H1 (cell line): ENCODE measurements at regions not wholly inside any gene's neighbourhood (a gene's known extent, or its start where the extent isn't known, plus 50 kb on each side); places are given as distances from the start of the nearest gene placed in this dataset.

Experiments
- CTCF ChIA-PET: fragments of 300-600 bp; sonication (Branson Sonifier 250); formaldehyde crosslinking; loops from one replicate; lab custom pipeline; 2021; ENCODE audit not compliant: partially characterized antibody; lab: Charles Lee
- POLR2A ChIA-PET: fragments of 300-600 bp; sonication (Branson Sonifier 250); formaldehyde crosslinking; loops from one replicate; lab custom pipeline; 2021; ENCODE audit warnings: inconsistent platforms; ENCODE audit not compliant: partially characterized antibody; lab: Charles Lee
- DNase-seq, 2 experiments: peaks; one replicate each; pipeline versions ENCODE4 v3.0.0 to v3.0.0-alpha.2; 2010 to 2022; ENCODE audit warnings: low spot score in 2 of 2, low read depth in 1 of 2, mixed read lengths in 1 of 2
- FAIRE-seq: peaks from 2 replicates; lab custom pipeline; 2011; peaks lifted over from hg19 to GRCh38; lab: Jason Lieb, UNC
- H2AFZ ChIP-seq: 2 replicates; pipeline ENCODE4 v1.8.1; 2012; ENCODE audit warnings: low read length, inconsistent platforms
- H2AK5ac ChIP-seq: 2 replicates; pipeline ENCODE4 v1.6.1; 2013; ENCODE audit warnings: low read depth, low read length
- H2BK120ac ChIP-seq: replicated peaks from 2 replicates; pipeline ENCODE3; 2013; ENCODE audit warnings: low read depth, low read length, inconsistent platforms
- H2BK12ac ChIP-seq: 2 replicates; pipeline ENCODE4 v1.6.1; 2013; ENCODE audit warnings: low read depth, low read length
- H2BK15ac ChIP-seq: 2 replicates; pipeline ENCODE4 v1.6.1; 2013; ENCODE audit warnings: low read length
- H2BK20ac ChIP-seq: 2 replicates; pipeline ENCODE4 v1.6.1; 2013; ENCODE audit warnings: low read length
- H2BK5ac ChIP-seq: 2 replicates; pipeline ENCODE4 v1.6.1; 2013; ENCODE audit warnings: low read depth, low read length
- H3K14ac ChIP-seq: 2 replicates; pipeline ENCODE4 v1.6.1; 2013; ENCODE audit warnings: inconsistent platforms; ENCODE audit not compliant: insufficient read length
- H3K18ac ChIP-seq: 2 replicates; pipeline ENCODE4 v1.6.1; 2013; ENCODE audit warnings: low read length; ENCODE audit errors: extremely low read depth
- H3K23ac ChIP-seq: 2 replicates; pipeline ENCODE4 v1.6.1; 2013; ENCODE audit warnings: inconsistent platforms; ENCODE audit not compliant: insufficient read length
- H3K23me2 ChIP-seq: 2 replicates; pipeline ENCODE4 v1.6.1; 2013; ENCODE audit warnings: low read depth, low read length
- H3K27ac ChIP-seq: 2 replicates; pipeline ENCODE4 v1.6.1; 2011; ENCODE audit warnings: low read depth, low read length, inconsistent platforms
- H3K27me3 ChIP-seq, 4 experiments: replicated peaks in 1 of 4; 1 replicate in 1 of 4; 2 replicates in 3 of 4; pipeline versions ENCODE4 v1.6.1 to v1.8.1; 2011 to 2013; ENCODE audit warnings: low read length in 3 of 4, mild to moderate bottlenecking in 3 of 4, inconsistent platforms in 2 of 4, mixed read lengths in 2 of 4, moderate library complexity in 1 of 4; ENCODE audit not compliant: control insufficient read depth in 3 of 4, insufficient read depth in 3 of 4; ENCODE audit errors: extremely low read depth in 1 of 4
- H3K36me3 ChIP-seq, 4 experiments: 2 replicates each; pipeline versions ENCODE4 v1.6.1 to v1.8.1; 2011 to 2013; ENCODE audit warnings: mild to moderate bottlenecking in 4 of 4, low read length in 3 of 4, moderate library complexity in 2 of 4, control low read depth in 1 of 4, inconsistent platforms in 1 of 4; ENCODE audit not compliant: insufficient read depth in 4 of 4, control insufficient read depth in 2 of 4
- H3K4ac ChIP-seq: replicated peaks from 2 replicates; pipeline ENCODE3; 2013; ENCODE audit warnings: low read length, low read depth, mixed read lengths, inconsistent platforms; ENCODE audit not compliant: insufficient read length
- H3K4me1 ChIP-seq, 4 experiments: replicated peaks in 1 of 4; 1 replicate in 1 of 4; 2 replicates in 3 of 4; pipeline versions ENCODE4 v1.6.1 to v1.8.1; 2011 to 2013; ENCODE audit warnings: low read length in 3 of 4, inconsistent platforms in 2 of 4, mixed read lengths in 1 of 4; ENCODE audit not compliant: insufficient read depth in 4 of 4, control insufficient read depth in 3 of 4
- H3K4me2 ChIP-seq, 2 experiments: 2 replicates each; pipeline versions ENCODE4 v1.6.1 to v1.8.1; 2011 to 2013; ENCODE audit warnings: low read depth in 2 of 2, low read length in 2 of 2, control low read depth in 1 of 2, inconsistent platforms in 1 of 2, mild to moderate bottlenecking in 1 of 2; ENCODE audit not compliant: insufficient read depth in 1 of 2
- H3K4me3 ChIP-seq, 4 experiments: fragments of 200-600, 300-600 bp in 1 of 4; sonication (generic), shearing (Covaris generic), sonication (Bioruptor Twin) in 1 of 4; 2 replicates each; pipeline versions ENCODE4 v1.5.1 to v1.8.1; 2011 to 2016; ENCODE audit warnings: low read length in 4 of 4, low read depth in 3 of 4, control low read depth in 2 of 4, inconsistent platforms in 2 of 4, mild to moderate bottlenecking in 2 of 4, mixed read lengths in 1 of 4, moderate library complexity in 1 of 4; ENCODE audit not compliant: insufficient read depth in 2 of 4; ENCODE audit errors: extremely low read depth in 1 of 4
- H3K56ac ChIP-seq: replicated peaks from 2 replicates; pipeline ENCODE3; 2013; ENCODE audit warnings: low read depth, mild to moderate bottlenecking, mixed read lengths, low read length, inconsistent platforms; ENCODE audit not compliant: insufficient read length
- H3K79me1 ChIP-seq: 2 replicates; pipeline ENCODE4 v1.6.1; 2013; ENCODE audit warnings: low read depth, low read length, control low read depth
- H3K79me2 ChIP-seq, 2 experiments: 2 replicates each; pipeline versions ENCODE4 v1.6.1 to v1.8.1; 2012 to 2013; ENCODE audit warnings: low read length in 2 of 2, mild to moderate bottlenecking in 2 of 2, inconsistent platforms in 1 of 2; ENCODE audit not compliant: insufficient read depth in 2 of 2, control insufficient read depth in 1 of 2
- H3K9ac ChIP-seq, 4 experiments: replicated peaks in 1 of 4; 1 replicate in 1 of 4; 2 replicates in 3 of 4; pipeline versions ENCODE4 v1.6.1 to v1.8.1; 2011 to 2013; ENCODE audit warnings: low read depth in 3 of 4, low read length in 3 of 4, control low read depth in 2 of 4, mild to moderate bottlenecking in 2 of 4, moderate library complexity in 2 of 4, inconsistent platforms in 1 of 4; ENCODE audit errors: extremely low read depth in 1 of 4
- H3K9me3 ChIP-seq, 2 experiments: 2 replicates each; pipeline versions ENCODE4 v1.6.1 to v1.8.1; 2012 to 2013; ENCODE audit warnings: mild to moderate bottlenecking in 2 of 2, moderate library complexity in 2 of 2, control low read depth in 1 of 2, inconsistent platforms in 1 of 2, low read depth in 1 of 2, low read length in 1 of 2, mixed read lengths in 1 of 2; ENCODE audit not compliant: insufficient read depth in 2 of 2
- H4K20me1 ChIP-seq, 2 experiments: replicated peaks in 1 of 2; 2 replicates each; pipeline versions ENCODE3 to v1.8.1; 2011 to 2013; ENCODE audit warnings: inconsistent platforms in 2 of 2, low read length in 2 of 2, mild to moderate bottlenecking in 1 of 2; ENCODE audit not compliant: insufficient read depth in 2 of 2, control insufficient read depth in 1 of 2
- H4K5ac ChIP-seq: 2 replicates; pipeline ENCODE4 v1.6.1; 2013; ENCODE audit warnings: low read length, low read depth, mixed read lengths, inconsistent platforms; ENCODE audit not compliant: insufficient read length
- H4K8ac ChIP-seq: 2 replicates; pipeline ENCODE4 v1.8.0; 2013; ENCODE audit warnings: mild to moderate bottlenecking, moderate library complexity, low read length, inconsistent platforms; ENCODE audit not compliant: insufficient read depth; ENCODE audit errors: extremely low read depth
- H4K91ac ChIP-seq: replicated peaks from 2 replicates; pipeline ENCODE3; 2013; ENCODE audit warnings: low read length, mixed read lengths, inconsistent platforms; ENCODE audit not compliant: insufficient read length
- RAD21 ChIP-seq, 2 experiments: IDR thresholded peaks in 1 of 2; conservative IDR thresholded peaks in 1 of 2; 2 replicates each; pipeline ENCODE4 v1.6.1; 2011; ENCODE audit warnings: low read depth in 2 of 2, low read length in 2 of 2, improper control_type of control experiment in 1 of 2, inconsistent platforms in 1 of 2, mild to moderate bottlenecking in 1 of 2, moderate library complexity in 1 of 2
- WGBS, 2 experiments: shearing (Covaris generic) in 1 of 2; methylation state at CpG; one replicate each; pipeline versions ENCODE4 v1.1.6 to v1.1.7; 2013 to 2015; ENCODE audit warnings: low lambda C conversion rate in 2 of 2, mixed read lengths in 2 of 2, inconsistent platforms in 1 of 2, low coverage in 1 of 2, missing lambda C conversion rate in 1 of 2; ENCODE audit not compliant: insufficient replicate concordance in 2 of 2, insufficient coverage in 1 of 2, insufficient read length in 1 of 2; ENCODE audit errors: extremely low coverage in 1 of 2, missing lambda C conversion rate in 1 of 2; 5-methylcytosine and 5-hydroxymethylcytosine counted together

DNA sequence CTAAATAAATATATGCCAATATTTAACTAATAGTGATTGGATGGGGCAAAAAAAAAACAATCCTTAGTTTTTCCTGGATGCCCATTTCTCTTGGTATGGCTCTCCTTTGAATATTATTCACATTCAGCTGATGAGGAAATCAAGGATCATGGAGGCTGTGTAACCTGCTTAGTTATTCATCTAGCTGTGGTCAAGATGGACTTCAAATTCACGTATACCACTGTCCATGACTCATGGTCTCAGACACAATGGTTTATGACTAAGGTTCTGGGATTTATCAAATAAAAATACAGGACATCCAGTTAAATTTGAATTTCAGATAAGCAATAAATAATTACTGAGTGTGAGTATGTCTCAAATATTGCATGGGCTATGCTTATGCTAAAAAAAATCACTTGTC lies 191.5 kb upstream of the CELF2 start:
- DNase-seq, result no peak
- no peak overlapping the region for H3K23ac ChIP-seq
- H3K36me3 ChIP-seq, result no peaks in the 10 kb centered on the region
- H2BK15ac ChIP-seq, result no peak overlapping the region
- H3K23me2 ChIP-seq, result no peaks in the 10 kb centered on the region
- no peak for TF ChIP-seq RAD21 (IDR thresholded peaks at IDR 0.05 in 1 of 2, conservative IDR thresholded peaks at IDR 0.05 in 1 of 2; ENCODE audit: low read depth in 2 of 2, low read length in 2 of 2)
- no peaks in the 10 kb centered on the region for H3K27me3 ChIP-seq
- no peak overlapping the region for H3K9ac ChIP-seq
- H3K4me2 ChIP-seq, result no peak overlapping the region
- no peak overlapping the region for H2AFZ ChIP-seq
- no peak overlapping the region for H2BK12ac ChIP-seq
- FAIRE-seq, result no peak
- H2BK120ac ChIP-seq, result no peak overlapping the region
- H4K91ac ChIP-seq, result no peak overlapping the region
- H2BK20ac ChIP-seq, result no peak overlapping the region
- no peak overlapping the region for H3K4me3 ChIP-seq
- no peak overlapping the region for H2BK5ac ChIP-seq
- no peak overlapping the region for H3K14ac ChIP-seq
- WGBS, 2 experiments, result 87% methylated on average over 1 of the region's 1 CpG; no CpG with 5 or more reads in 1 of the 2 experiments
- H3K9me3 ChIP-seq, result no peaks in the 10 kb centered on the region
- no peak overlapping the region for H3K56ac ChIP-seq
- H3K4me1 ChIP-seq, result no peaks in the 10 kb centered on the region
- CTCF ChIA-PET, result no interaction called here
- H4K20me1 ChIP-seq, result no peaks in the 10 kb centered on the region
- no peak overlapping the region for H3K18ac ChIP-seq
- H3K27ac ChIP-seq, result no peak overlapping the region
- H3K79me1 ChIP-seq, result no peaks in the 10 kb centered on the region
- H4K8ac ChIP-seq, result no peak overlapping the region
- no peak overlapping the region for H2AK5ac ChIP-seq
- H3K4ac ChIP-seq, result no peak overlapping the region
- no peaks in the 10 kb centered on the region for H3K79me2 ChIP-seq
- H4K5ac ChIP-seq, result no peak overlapping the region
- POLR2A ChIA-PET, result no interaction called here
